Natural killer cell treated with Interleukin-12 subunit alpha and Interleukin-12 subunit beta and Interleukin-15 and Interleukin-18, amount 100 ng/mL, for 72 hours (primary cell): ENCODE measurements at regions not wholly inside any gene's neighbourhood (a gene's known extent, or its start where the extent isn't known, plus 50 kb on each side); places are given as distances from the start of the nearest gene placed in this dataset.

Source experiments
- ATAC-seq, 2 donors: fragments of 150-1000 bp; cut with Tn5 transposase in 1 of 2; sonication (Bioruptor Pico), chemical (Tn5 transposase) in 1 of 2; 2 replicates each; pipeline ENCODE4 v1.10.0; 2021
- DNase-seq: peaks from one replicate; pipeline ENCODE4 v3.0.0; 2022; ENCODE audit warnings: low spot score
- H3K27ac Mint-ChIP-seq, 2 donors: 1 replicate in 1 of 2; 2 replicates in 1 of 2; pipeline ENCODE4 v1.8.0; 2022; ENCODE audit warnings: mixed read lengths in 2 of 2, mild to moderate bottlenecking in 1 of 2, moderate library complexity in 1 of 2
- H3K27me3 Mint-ChIP-seq, 2 donors: 1 replicate in 1 of 2; 2 replicates in 1 of 2; pipeline ENCODE4 v1.8.0; 2022; ENCODE audit warnings: mixed read lengths in 2 of 2
- H3K36me3 Mint-ChIP-seq: one replicate; pipeline ENCODE4 v1.8.0; 2022; ENCODE audit warnings: mixed read lengths
- H3K4me1 Mint-ChIP-seq, 2 donors: 1 replicate in 1 of 2; 2 replicates in 1 of 2; pipeline ENCODE4 v1.8.0; 2022; ENCODE audit warnings: low read depth in 2 of 2, mixed read lengths in 2 of 2, mild to moderate bottlenecking in 1 of 2
- H3K4me3 Mint-ChIP-seq: one replicate; pipeline ENCODE4 v1.8.0; 2022; ENCODE audit warnings: mixed read lengths
- H3K9me3 Mint-ChIP-seq: 2 replicates; pipeline ENCODE4 v1.8.0; 2022; ENCODE audit warnings: mixed read lengths

- no peak overlapping the region for H3K27ac Mint-ChIP-seq
- H3K36me3 Mint-ChIP-seq, result no peaks in the 10 kb centered on the region
- H3K4me1 Mint-ChIP-seq, result no peaks in the 10 kb centered on the region
- ATAC-seq (no peak), DNase-seq (no peak)
- H3K4me3 Mint-ChIP-seq, result no peak overlapping the region
- no peaks in the 10 kb centered on the region for H3K27me3 Mint-ChIP-seq
- peaks cover 7% of the 10 kb centered on the region for H3K9me3 Mint-ChIP-seq
These were observed 1046.2 kb downstream of the NCAM2 start for GRCh38 chr21:22044431-22044830.

- H3K9me3 Mint-ChIP-seq, result peaks cover 4% of the 10 kb centered on the region
- no peak overlapping the region for H3K4me3 Mint-ChIP-seq
- H3K4me1 Mint-ChIP-seq, result no peaks in the 10 kb centered on the region
- no peaks in the 10 kb centered on the region for H3K27me3 Mint-ChIP-seq
- no peak for DNase-seq
- H3K27ac Mint-ChIP-seq, result no peak overlapping the region
- no peaks in the 10 kb centered on the region for H3K36me3 Mint-ChIP-seq
- ATAC-seq, result no peak
These were observed 1048.4 kb downstream of the NCAM2 start for GRCh38 chr21:22046576-22046975.

GRCh38 chr21:22056904-22057303 lies 1058.7 kb downstream of the NCAM2 start:
- no peak overlapping the region for H3K27ac Mint-ChIP-seq
- no peaks in the 10 kb centered on the region for H3K4me1 Mint-ChIP-seq
- H3K9me3 Mint-ChIP-seq, result peaks cover 18% of the 10 kb centered on the region
- H3K27me3 Mint-ChIP-seq, result no peaks in the 10 kb centered on the region
- DNase-seq, result no peak
- H3K4me3 Mint-ChIP-seq, result no peak overlapping the region
- no peak for ATAC-seq
- H3K36me3 Mint-ChIP-seq, result no peaks in the 10 kb centered on the region

GRCh38 chr21:22062472-22063139 lies 1064.4 kb downstream of the NCAM2 start:
- Mint-ChIP-seq H3K27ac (no peak overlapping the region), H3K27me3 (no peaks in the 10 kb centered on the region), H3K36me3 (peaks cover 4% of the 10 kb centered on the region), H3K4me1 (no peaks in the 10 kb centered on the region), H3K4me3 (no peak overlapping the region), H3K9me3 (peaks cover 26% of the 10 kb centered on the region)
- ATAC-seq, result no peak
- DNase-seq, result no peak

- H3K27ac Mint-ChIP-seq, result no peak overlapping the region
- H3K9me3 Mint-ChIP-seq, result peaks cover 26% of the 10 kb centered on the region
- peaks cover 4% of the 10 kb centered on the region for H3K36me3 Mint-ChIP-seq
- H3K27me3 Mint-ChIP-seq, result no peaks in the 10 kb centered on the region
- no peaks in the 10 kb centered on the region for H3K4me1 Mint-ChIP-seq
- no peak for DNase-seq
- ATAC-seq, result no peak
- no peak overlapping the region for H3K4me3 Mint-ChIP-seq
These were observed 1064.9 kb downstream of the NCAM2 start for GRCh38 chr21:22063140-22063539.

- ATAC-seq (no peak), DNase-seq (no peak)
- Mint-ChIP-seq H3K36me3 (no peaks in the 10 kb centered on the region), H3K27ac (no peak overlapping the region), H3K9me3 (peaks cover 4% of the 10 kb centered on the region), H3K27me3 (no peaks in the 10 kb centered on the region), H3K4me3 (no peak overlapping the region), H3K4me1 (no peaks in the 10 kb centered on the region)
These were observed 1078.3 kb downstream of the NCAM2 start for GRCh38 chr21:22076471-22076870.

- no peaks in the 10 kb centered on the region for H3K4me1 Mint-ChIP-seq
- H3K4me3 Mint-ChIP-seq, result no peak overlapping the region
- H3K27me3 Mint-ChIP-seq, result no peaks in the 10 kb centered on the region
- no peak for DNase-seq
- no peak overlapping the region for H3K27ac Mint-ChIP-seq
- peaks cover 13% of the 10 kb centered on the region for H3K9me3 Mint-ChIP-seq
- no peak for ATAC-seq
- no peaks in the 10 kb centered on the region for H3K36me3 Mint-ChIP-seq
These were observed 1085.7 kb downstream of the NCAM2 start for GRCh38 chr21:22083899-22084298.

GRCh38 chr21:22096314-22096713 lies 1098.1 kb downstream of the NCAM2 start:
- DNase-seq, result no peak
- Mint-ChIP-seq H3K36me3 (no peaks in the 10 kb centered on the region), H3K27me3 (no peaks in the 10 kb centered on the region), H3K4me3 (no peak overlapping the region), H3K27ac (no peak overlapping the region), H3K9me3 (peaks cover 13% of the 10 kb centered on the region), H3K4me1 (no peaks in the 10 kb centered on the region)
- no peak for ATAC-seq

- ATAC-seq (no peak), DNase-seq (no peak)
- Mint-ChIP-seq H3K27me3 (no peaks in the 10 kb centered on the region), H3K9me3 (peaks cover 23% of the 10 kb centered on the region), H3K4me1 (no peaks in the 10 kb centered on the region), H3K36me3 (peaks cover 16% of the 10 kb centered on the region), H3K4me3 (no peak overlapping the region), H3K27ac (no peak overlapping the region)
These were observed 1108.7 kb downstream of the NCAM2 start for GRCh38 chr21:22106720-22107410.

- DNase-seq, result no peak
- H3K36me3 Mint-ChIP-seq, result peaks cover 6% of the 10 kb centered on the region
- no peaks in the 10 kb centered on the region for H3K4me1 Mint-ChIP-seq
- H3K4me3 Mint-ChIP-seq, result no peak overlapping the region
- ATAC-seq, result no peak
- no peak overlapping the region for H3K27ac Mint-ChIP-seq
- H3K27me3 Mint-ChIP-seq, result no peaks in the 10 kb centered on the region
- H3K9me3 Mint-ChIP-seq, result peaks cover 6% of the 10 kb centered on the region
These were observed 1117.5 kb downstream of the NCAM2 start for GRCh38 chr21:22115746-22116145.

- Mint-ChIP-seq H3K36me3 (no peaks in the 10 kb centered on the region), H3K4me3 (no peak overlapping the region), H3K27me3 (no peaks in the 10 kb centered on the region)
These were observed 1122.5 kb downstream of the NCAM2 start for GRCh38 chr21:22120616-22121266.

GRCh38 chr21:22125581-22125980 lies 1127.4 kb downstream of the NCAM2 start:
- H3K9me3 Mint-ChIP-seq, result peaks cover 3% of the 10 kb centered on the region
- no peaks in the 10 kb centered on the region for H3K27me3 Mint-ChIP-seq
- no peak overlapping the region for H3K4me3 Mint-ChIP-seq
- no peak for DNase-seq
- H3K36me3 Mint-ChIP-seq, result no peaks in the 10 kb centered on the region
- H3K27ac Mint-ChIP-seq, result no peak overlapping the region
- no peaks in the 10 kb centered on the region for H3K4me1 Mint-ChIP-seq
- no peak for ATAC-seq

More at GRCh38 chr21:22120616-22121266, 1122.5 kb downstream of the NCAM2 start:
- Mint-ChIP-seq H3K4me1 (no peaks in the 10 kb centered on the region), H3K27ac (no peak overlapping the region), H3K9me3 (peaks cover 6% of the 10 kb centered on the region)
- no peak for DNase-seq
- no peak for ATAC-seq

- Mint-ChIP-seq H3K27ac (no peak overlapping the region), H3K27me3 (no peaks in the 10 kb centered on the region), H3K9me3 (peaks cover 6% of the 10 kb centered on the region), H3K4me1 (no peaks in the 10 kb centered on the region), H3K36me3 (no peaks in the 10 kb centered on the region), H3K4me3 (no peak overlapping the region)
- ATAC-seq, result no peak
- no peak for DNase-seq
These were observed 1130.5 kb downstream of the NCAM2 start for GRCh38 chr21:22128671-22129070.

GRCh38 chr21:22132358-22133071 lies 1134.3 kb downstream of the NCAM2 start:
- H3K4me3 Mint-ChIP-seq, result no peak overlapping the region
- no peak overlapping the region for H3K27ac Mint-ChIP-seq
- H3K27me3 Mint-ChIP-seq, result no peaks in the 10 kb centered on the region
- H3K9me3 Mint-ChIP-seq, result peaks cover 9% of the 10 kb centered on the region
- DNase-seq (no peak), ATAC-seq (no peak)
- no peaks in the 10 kb centered on the region for H3K36me3 Mint-ChIP-seq
- H3K4me1 Mint-ChIP-seq, result no peaks in the 10 kb centered on the region
